NCI-H82 (cell line): ENCODE measurements at regions not wholly inside any gene's neighbourhood (a gene's known extent, or its start where the extent isn't known, plus 50 kb on each side); places are given as distances from the start of the nearest gene placed in this dataset.

Source experiments
- DNase-seq: peaks from one replicate; lab custom pipeline; 2025; lab: John Stamatoyannopoulos, UW

DNA sequence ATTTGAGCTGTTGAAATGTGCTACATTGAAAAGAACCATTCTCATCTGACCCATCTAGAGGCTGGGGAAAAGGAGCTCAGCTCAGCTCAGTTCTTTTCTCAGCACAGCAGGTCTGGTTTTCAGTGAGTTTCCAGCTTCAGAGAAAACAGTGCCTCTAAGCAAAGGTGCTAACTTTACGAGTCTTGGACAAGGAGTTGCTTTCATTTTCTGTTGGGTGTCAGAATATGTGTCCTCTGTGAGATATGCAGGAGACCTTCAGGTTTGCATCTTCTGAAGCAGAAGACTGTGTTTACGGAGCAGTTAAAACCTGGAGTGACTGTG lies 321.3 kb upstream of the USP24 start:
- DNase-seq = no peak

DNA sequence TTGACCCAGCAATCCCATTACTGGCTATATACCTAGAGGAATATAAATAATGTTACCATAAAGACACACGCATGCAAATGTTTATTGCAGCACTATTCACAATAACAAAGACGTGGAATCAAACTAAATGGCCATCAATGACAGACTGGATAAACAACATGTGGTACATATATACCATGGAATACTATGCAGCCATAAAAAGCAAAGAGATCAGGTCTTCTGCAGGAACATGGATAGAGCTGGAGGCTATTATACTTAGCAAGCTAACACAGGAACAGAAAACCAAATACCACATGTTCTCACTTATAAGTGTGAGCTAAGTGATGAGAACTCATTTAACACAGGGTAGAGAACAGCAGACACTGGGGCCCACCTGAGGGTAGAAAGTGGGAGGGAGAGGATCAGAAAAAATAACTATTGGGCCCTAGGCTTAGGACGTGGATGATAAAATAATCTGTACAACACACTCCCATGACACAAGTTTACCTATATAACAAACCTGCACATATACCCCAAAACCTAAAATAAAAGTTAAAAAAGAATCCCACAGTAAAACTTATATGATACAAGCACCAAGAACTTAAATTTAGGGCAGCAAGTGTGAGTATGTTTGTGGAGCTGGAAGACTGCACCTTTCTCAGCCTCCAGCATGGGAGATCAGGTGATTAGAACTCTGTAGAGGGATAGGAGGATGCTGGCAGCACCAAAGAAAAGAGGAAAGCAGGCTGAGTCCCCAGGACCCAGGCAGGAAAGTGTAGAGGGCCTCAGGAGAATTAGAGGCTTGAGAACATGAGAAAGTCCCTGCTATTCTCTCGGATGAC lies 320.8 kb upstream of the USP24 start:
- no peak for DNase-seq

DNA sequence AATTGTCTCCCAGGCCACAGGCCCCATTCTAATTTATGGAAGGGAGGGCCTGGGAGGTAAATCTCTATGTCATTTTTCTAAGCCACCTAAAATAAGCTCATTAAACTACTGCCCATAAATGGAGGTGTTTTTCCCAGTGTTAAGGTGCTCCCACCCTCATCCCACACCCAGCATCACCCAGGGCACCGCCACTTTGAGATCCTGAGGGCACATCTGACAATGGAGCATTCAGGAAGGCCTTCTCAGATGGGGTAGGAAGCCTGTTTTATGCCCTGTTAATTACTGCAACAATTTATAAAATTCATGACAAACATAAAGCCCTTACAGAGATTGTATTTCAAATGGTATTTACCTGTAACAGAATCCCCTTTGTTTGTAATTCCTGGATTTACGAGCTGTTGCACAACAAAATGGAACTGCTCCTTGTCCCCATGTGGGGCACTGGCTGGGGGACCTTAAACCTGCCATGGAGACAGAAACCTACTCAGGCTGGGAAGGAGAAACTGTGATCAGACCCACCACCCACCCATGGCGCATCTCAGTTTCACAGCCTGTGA lies 319.5 kb upstream of the USP24 start:
- DNase-seq = peak; percentile 43

DNA sequence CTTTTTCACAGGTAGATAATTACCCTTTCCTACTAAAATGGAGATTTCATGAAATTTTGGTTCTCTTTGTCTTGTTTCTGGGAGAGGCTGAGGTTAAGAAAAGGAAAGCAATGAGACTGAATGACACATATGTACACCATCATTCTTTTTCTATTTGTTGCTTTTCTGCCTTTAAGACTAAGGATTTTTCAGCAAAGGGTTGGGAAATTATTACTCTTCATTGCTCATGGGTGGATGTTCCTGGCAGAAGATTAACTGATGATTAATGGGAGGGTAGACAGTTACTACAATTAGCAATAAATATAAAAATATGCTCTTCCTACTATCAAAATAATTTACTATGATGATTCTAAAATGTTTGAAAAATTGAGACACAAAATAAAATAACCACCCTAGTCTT lies 316.5 kb upstream of the USP24 start:
- DNase-seq = no peak

DNA sequence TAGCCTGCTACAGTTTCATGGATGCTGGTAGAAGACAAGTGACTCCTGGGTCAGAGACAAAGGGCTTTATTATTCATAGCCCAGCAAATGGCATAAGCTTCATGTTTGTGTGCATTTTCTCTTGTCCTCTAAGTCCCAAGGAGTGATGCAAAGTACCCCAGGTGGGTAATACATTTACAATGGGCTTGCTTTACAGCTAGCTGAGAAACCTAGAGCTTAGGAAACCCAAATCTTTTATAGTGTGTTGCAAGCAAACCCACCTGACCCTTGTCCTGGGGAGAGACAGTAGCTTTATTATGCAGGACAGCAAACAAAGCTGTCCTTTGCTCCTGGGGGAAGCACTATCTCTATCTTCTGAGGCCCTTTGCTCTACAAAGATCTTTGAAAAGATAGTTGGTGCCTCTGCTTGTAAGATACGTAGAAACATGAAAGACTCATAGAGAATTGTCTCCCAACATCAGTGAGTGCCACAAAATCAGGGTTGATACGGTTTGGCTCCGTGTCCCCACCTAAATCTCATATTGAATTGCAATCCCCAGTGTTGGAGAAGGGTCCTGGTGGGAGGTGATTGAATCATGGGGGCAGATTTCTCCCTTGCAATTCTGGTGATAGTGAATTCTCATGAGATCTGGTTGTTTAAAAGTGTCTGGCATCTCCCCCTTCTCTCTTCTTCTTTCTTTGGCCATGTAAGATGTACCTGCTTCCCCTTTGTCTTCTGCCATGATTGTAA lies 315.8 kb upstream of the USP24 start:
- no peak for DNase-seq

DNA sequence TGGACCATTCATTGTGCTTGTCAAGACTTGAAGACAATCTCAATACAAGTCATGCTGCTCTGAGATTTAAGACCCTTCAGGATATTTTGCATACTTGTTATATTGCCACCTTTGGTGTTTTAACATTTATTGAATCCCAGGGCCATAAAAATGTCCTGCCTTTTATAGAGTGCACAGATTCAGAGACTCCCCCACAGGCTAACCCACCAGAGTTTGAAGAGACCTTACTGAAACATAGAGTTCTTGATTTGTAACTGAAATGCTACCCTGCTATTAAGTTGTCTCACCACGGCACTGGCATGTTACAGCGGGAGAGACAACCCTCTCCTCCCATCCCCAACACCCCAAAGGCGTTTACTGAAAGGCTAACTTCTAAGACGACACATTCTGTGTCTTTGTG lies 313.9 kb upstream of the USP24 start:
- DNase-seq = no peak

DNA sequence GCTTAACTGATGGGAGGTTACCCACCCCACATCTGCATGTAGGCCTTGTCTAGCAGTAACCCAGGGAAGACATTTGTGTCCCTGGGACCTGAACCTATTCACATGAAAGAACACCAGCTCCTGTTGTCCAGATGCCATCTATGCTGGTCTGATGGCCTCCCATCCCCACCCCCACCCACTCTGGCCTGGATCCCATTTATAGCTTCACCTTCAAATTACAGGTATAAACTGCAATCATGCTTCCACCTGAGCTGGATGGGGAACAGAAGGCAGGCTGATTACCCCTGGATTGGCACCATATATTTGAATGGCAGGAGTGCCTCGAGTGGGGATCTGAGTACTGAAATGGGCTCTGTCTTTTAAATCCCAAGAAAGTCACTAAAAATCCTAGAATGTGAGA lies 312.7 kb upstream of the USP24 start:
- no peak for DNase-seq

DNA sequence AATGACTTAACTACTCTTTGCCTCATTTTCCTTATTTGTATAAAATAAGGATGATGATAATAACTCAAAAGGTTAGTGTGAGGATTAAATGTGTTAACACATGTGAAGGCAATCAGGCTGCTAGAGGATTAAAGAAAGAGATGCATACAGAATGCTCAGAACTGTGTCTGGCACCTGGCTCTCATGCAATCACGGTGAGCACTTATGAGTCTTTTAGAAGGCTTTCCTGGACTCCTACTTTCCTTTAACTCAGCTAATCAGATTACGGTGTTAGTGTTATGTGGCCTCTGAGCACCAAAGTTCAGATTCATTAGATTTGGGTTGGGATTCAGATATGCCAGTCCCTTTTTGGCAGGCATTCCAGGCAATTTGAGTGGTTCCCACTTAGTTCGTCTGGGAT lies 311.6 kb upstream of the USP24 start:
- peak; percentile 97 for DNase-seq

DNA sequence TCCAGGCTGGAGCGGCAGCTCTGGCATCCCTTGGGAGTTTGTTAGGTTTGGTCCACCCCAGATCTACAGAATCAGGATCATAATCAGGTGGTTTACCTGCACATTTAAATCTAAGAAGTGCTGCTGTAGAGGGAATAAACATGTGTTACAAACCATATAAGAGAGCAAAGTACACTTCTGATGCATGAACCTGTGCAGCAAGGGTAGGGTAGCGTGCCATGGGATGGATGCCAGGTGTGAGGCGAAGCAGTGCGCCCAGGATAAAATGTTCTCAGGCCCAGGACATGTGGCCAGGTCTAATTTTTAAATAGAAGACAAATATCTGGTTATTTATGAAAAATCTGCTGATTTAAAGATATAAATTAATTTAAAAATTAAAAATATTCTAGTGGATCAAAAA lies 308.8 kb upstream of the USP24 start:
- no peak for DNase-seq

DNA sequence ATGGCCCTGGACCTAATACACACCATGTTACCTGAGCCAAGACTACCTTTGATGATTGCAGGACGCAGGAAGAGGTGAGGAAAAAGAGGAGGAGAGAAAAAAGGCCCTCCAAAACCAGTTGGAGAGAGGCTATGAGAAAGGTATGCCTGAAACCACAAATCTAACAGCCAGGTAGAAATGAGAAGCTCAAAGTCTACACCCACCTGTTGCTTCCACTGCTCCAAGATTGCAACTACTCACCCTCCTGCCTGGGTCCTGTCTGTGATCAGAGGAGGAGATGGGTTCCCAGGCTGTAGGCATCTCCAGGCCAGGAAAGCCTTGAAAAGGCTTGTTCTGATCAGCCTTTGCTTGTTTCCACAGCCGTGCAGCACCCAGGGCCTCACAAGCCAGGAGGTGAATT lies 307.8 kb upstream of the USP24 start:
- DNase-seq = no peak

DNA sequence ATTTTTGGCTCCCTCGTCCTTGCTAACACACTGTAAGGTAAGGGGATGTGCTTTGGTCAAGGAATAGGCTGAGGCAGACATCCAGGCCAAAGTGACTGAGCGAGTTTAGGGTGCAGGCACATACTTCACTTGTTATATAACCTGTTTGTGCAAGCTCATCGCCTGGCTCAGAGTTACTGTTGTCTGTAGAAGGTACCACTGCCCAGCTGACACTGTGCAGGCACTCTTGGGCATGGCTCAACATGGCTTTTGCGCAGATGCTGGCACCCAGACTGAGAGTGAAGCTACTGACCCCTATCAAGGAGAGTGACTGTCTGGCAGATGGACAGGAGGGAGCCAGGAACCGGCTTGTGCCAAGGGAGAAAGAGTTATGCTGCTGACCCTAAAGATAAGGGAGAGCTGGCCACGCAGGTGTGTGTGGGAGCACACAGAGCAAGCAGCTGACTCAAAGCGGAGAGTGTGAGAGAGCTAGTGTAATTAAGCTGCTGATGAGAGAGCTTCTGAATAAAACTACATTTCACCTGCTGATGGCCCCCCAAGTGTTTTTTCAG lies 307.3 kb upstream of the USP24 start:
- no peak for DNase-seq

DNA sequence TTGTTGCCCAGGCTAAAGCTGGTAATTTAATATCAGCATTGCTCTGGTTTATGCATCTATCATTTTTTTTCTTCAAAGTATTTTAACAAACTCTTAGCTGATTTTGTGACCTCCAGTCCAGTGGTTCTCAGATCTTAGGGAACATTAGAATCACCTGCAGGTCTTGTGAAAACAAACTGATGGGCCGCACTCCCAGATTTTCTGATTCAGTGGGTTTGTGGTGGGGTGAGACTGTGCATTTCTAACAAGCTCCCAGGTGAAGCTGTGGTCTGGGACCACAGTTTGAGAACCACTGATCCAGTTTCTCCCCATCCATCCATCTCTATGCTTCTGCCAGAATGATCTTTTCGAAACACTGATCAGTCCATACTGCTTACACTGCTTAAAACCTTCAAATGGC lies 305.7 kb upstream of the USP24 start:
- no peak for DNase-seq

DNA sequence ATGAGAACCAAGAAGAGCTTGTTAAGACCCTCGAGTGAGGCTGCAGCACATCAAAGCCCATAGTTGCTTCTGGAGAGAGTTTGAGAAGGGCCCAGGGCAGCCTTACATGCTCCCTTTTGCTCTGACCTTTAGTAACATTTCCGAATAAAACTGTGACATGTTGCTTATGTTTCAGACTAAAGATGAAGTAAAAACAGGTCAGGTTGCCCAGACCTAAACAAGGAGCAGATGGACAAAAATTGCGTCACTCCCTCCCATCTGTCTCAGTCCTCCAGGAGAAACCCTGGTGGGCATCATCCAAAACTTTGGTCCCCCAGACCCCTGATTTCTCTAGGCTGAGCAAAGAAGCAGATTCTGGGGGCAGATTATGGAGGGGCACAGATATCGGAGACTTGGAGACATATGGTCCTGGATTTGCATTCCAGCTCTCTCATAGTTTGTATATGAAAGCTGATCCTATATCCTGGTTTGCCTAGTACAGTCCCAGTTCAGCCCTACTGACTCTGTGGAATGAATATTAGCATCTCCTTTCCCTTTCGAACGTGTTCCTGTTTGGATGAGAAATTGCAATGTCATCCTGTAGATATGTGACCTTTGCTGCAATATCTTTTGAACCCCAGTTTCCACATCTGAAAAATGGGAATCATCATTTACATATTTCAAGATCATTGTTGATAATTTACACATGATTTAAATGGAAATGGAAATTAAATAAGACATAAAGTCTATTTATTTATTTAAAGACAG lies 304.9 kb upstream of the USP24 start:
- peak; percentile 60 for DNase-seq

DNA sequence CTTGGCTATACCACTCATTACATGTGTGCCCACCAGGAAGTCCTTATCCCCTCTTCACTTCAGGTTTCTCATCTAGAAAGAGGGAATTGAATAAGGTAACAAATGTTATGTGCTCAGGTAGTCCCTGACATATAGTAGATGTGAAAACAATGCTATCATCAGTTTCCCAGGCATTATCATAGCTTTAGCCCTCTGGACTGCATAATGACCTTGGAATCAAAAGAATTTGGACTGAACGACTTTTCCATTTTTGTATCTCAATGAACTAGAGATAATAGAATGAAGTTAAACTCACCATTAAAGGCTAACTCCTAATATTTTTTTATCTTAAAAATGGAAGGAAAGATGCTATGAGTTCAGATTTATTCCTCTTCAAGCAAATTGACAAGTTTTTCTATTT lies 304.1 kb upstream of the USP24 start:
- DNase-seq = no peak

DNA sequence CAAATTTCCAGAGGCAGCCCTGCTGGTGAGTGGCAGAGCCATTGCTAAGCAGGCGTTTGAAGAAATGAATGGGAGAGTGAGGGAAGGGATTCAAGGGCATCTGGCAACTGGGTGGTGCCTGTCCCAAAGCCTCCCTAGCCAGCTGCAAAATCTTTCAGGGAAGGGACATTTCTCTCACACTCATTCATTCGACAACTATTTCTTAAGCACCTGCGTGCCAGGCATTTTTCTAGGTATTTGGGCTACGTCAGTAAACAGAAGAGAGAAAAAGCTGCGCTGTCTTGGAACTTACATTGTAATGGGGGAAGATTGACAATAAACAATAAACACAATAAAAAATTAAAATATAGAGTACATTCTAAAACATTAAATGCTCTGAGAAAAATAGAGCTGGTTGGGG lies 301.9 kb upstream of the USP24 start:
- no peak for DNase-seq

DNA sequence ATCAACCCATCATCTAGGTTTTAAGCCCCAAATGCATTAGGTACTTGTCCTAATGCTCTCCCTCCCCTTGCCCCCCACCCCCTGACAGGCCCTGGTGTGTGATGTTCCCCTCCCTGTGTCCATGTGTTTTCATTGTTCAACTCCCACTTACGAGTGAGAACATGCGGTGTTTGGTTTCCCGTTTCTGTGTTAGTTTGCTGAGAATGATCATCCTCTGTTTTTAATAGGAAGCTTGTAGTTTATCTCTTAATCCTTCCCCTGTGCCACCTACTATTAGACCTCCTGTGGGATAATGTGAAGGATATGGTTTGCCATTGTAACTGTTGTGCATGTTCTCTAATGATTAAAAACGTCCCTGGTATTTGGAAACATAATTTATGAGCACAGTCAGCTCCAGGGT lies 299.4 kb upstream of the USP24 start:
- peak; percentile 11 for DNase-seq

DNA sequence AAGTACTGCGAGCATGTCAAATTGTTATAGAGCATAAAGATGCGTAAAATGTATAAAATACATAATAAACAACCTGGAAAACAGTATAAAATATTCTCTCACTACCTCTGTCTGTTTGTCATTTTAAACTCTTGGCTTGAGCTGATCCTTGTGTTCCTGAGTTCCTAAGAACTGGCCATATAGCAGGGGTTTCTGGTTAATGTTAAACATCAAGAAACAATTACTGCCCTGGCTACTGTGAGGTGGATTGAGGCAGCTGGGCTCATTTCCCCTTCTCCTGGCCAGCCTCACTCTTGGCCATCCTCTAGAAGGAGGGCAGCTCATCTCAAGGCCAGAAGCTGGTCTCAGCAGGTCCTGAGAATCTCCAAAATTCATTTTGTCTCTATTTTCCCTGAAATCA lies 297.3 kb upstream of the USP24 start:
- no peak for DNase-seq

DNA sequence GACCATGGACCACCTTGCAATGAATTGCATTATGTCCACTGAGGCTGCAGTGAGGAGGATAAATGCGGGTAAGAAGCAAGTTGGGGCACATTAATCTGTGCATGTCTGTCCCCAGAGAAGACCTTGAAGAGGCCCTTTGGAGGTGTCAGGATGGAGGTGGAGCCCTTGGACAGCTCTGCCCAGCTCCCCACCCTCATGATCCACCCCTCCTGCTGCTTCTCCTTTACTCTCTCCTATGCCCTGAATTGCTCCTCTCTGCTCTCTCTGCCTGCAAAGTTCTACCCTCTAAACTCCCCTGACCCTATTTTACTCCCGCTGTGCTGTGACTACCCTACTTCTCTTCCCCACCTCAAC lies 292.4 kb upstream of the USP24 start:
- no peak for DNase-seq

DNA sequence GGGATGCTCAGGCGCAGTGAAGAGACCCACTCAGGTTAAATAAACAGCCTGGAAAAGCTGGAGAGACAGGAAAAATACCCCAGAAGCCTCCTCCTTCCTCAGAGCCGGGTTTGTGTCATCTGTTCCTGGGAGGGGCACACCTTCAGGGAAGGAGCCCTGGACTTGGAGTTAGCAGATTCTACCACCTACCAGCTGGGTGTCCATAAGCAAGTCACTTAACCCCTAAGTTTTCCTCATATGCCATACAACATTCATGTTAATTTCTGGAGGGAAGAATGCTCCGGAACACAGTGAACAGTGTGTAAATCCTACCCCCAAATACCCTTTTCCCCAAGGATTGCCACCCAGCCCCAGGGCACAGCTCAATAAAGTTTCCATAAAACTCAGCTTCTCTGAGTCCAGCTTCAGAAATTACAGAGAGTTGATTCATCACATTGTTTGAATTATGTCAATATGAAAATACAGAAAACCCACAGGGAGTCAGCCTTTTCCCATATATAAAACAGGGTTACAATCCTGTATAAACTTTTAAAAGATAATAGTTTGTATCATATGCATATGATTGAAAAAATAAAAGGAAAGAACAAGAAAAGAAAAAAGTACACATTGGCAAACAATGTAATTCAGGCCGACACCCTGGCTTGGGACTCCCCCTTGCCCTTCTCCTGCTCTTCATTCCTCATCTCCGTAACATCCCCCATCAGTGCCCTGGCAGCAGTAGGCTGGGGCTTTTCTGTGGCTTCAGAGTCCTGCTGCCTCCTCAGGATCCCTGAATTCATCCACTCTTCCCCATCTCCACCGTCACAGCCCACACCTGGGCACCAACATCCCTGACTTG lies 291.8 kb upstream of the USP24 start:
- DNase-seq = no peak

DNA sequence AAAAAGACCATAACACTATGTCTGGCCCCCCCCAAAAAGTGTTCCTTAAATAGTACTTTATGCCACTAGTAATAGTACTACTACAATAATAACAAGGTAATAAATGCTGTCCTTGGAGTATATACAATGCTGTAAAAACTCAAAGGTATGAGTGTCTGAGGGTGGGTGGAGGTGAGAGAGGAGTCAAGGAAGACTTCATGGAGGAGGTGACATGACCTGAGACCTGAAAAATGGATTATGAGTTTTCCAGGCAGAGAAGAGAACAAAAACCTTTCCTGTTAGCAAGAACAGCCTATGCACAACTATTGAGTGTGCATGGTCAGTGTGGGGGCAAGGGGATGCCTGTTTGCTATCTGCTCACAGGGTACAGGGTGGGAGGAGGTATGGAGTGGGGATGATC lies 290.2 kb upstream of the USP24 start:
- DNase-seq = no peak

DNA sequence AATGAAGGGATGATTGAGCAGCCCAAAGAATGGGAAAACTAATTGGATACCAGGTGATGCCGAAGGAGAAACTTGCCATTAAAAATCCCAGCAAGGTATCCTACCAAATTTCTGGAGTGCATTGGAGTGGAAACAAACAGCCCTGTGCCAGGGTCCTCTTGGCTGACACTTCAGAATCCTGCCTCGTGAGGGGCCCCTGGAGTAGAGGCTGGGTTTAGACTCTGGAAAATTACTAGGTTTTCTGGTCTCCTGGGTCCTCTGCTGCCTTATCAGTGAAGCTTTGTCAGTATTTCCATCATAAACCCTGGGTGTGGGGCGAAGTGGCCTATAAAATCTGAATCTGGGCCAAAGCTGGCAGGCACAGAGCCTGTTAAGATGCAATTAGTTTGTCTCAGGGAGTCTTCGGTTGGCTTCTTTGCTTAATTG lies 289.2 kb upstream of the USP24 start:
- no peak for DNase-seq
